ENCODE measurements at regions not wholly inside any gene's neighbourhood (a gene's known extent, or its start where the extent isn't known, plus 50 kb on each side); places are given as distances from the start of the nearest gene placed in this dataset.

GRCh38 chr14:89519040-89519439 is 102.0 kb upstream of the FOXN3 start:
- no peaks in the 10 kb centered on the region for H3K4me1 ChIP-seq (ENCODE audit: low read length)
- no peaks in the 10 kb centered on the region for H3K27me3 ChIP-seq (ENCODE audit: low read depth, low read length)
- no peak overlapping the region for H3K4me3 ChIP-seq (ENCODE audit: low read length)
- no peak overlapping the region for H3K27ac ChIP-seq (ENCODE audit: low read length)
- H3K4me2 ChIP-seq (ENCODE audit: low read length), result no peak overlapping the region
- no peak overlapping the region for H3K9ac ChIP-seq (ENCODE audit: low read length)
- H3K79me2 ChIP-seq (ENCODE audit: low read length), result no peaks in the 10 kb centered on the region
- no peaks in the 10 kb centered on the region for H3K9me3 ChIP-seq (ENCODE audit: insufficient read depth, low read length)
- H3K36me3 ChIP-seq (replicated peaks; ENCODE audit: low read depth, low read length), result no peaks in the 10 kb centered on the region
- TF ChIP-seq EZH2phosphoT487 (IDR thresholded peaks at IDR 0.05; ENCODE audit: low read depth), result no peak
- no peak for TF ChIP-seq CTCF (IDR thresholded peaks at IDR 0.05; ENCODE audit: low read depth, low read length)
- H2AFZ ChIP-seq (ENCODE audit: low read depth, low read length), result no peak overlapping the region
- no peaks in the 10 kb centered on the region for H4K20me1 ChIP-seq (ENCODE audit: insufficient read depth, low read length)

- Histone ChIP-seq H3K27me3 (ENCODE audit: low read depth, low read length) (no peaks in the 10 kb centered on the region), H3K4me1 (ENCODE audit: low read length) (peaks cover 5% of the 10 kb centered on the region), H3K79me2 (ENCODE audit: low read length) (no peaks in the 10 kb centered on the region), H4K20me1 (ENCODE audit: insufficient read depth, low read length) (no peaks in the 10 kb centered on the region), H3K9ac (ENCODE audit: low read length) (no peak overlapping the region), H3K4me3 (ENCODE audit: low read length) (no peak overlapping the region), H3K27ac (ENCODE audit: low read length) (no peak overlapping the region), H3K4me2 (ENCODE audit: low read length) (no peak overlapping the region), H2AFZ (ENCODE audit: low read depth, low read length) (no peak overlapping the region), H3K36me3 (replicated peaks; ENCODE audit: low read depth, low read length) (no peaks in the 10 kb centered on the region), H3K9me3 (ENCODE audit: insufficient read depth, low read length) (no peaks in the 10 kb centered on the region)
- TF ChIP-seq EZH2phosphoT487 (IDR thresholded peaks at IDR 0.05; ENCODE audit: low read depth), result no peak
- TF ChIP-seq CTCF (IDR thresholded peaks at IDR 0.05; ENCODE audit: low read depth, low read length), result no peak
Observed at GRCh38 chr14:89516173-89516572, 99.1 kb upstream of the FOXN3 start.

GRCh38 chr14:89514601-89515000 is 97.6 kb upstream of the FOXN3 start:
- no peaks in the 10 kb centered on the region for H4K20me1 ChIP-seq (ENCODE audit: insufficient read depth, low read length)
- H3K9me3 ChIP-seq (ENCODE audit: insufficient read depth, low read length), result no peaks in the 10 kb centered on the region
- no peaks in the 10 kb centered on the region for H3K36me3 ChIP-seq (replicated peaks; ENCODE audit: low read depth, low read length)
- H3K4me3 ChIP-seq (ENCODE audit: low read length), result no peak overlapping the region
- no peak overlapping the region for H3K9ac ChIP-seq (ENCODE audit: low read length)
- H2AFZ ChIP-seq (ENCODE audit: low read depth, low read length), result no peak overlapping the region
- peaks cover 17% of the 10 kb centered on the region for H3K4me1 ChIP-seq (ENCODE audit: low read length)
- no peaks in the 10 kb centered on the region for H3K79me2 ChIP-seq (ENCODE audit: low read length)
- TF ChIP-seq CTCF (IDR thresholded peaks at IDR 0.05; ENCODE audit: low read depth, low read length) (no peak), EZH2phosphoT487 (IDR thresholded peaks at IDR 0.05; ENCODE audit: low read depth) (no peak)
- H3K4me2 ChIP-seq (ENCODE audit: low read length), result no peak overlapping the region
- H3K27me3 ChIP-seq (ENCODE audit: low read depth, low read length), result no peaks in the 10 kb centered on the region
- no peak overlapping the region for H3K27ac ChIP-seq (ENCODE audit: low read length)

GRCh38 chr14:89509891-89510290 is 92.9 kb upstream of the FOXN3 start:
- no peaks in the 10 kb centered on the region for H3K79me2 ChIP-seq (ENCODE audit: low read length)
- no peaks in the 10 kb centered on the region for H3K9me3 ChIP-seq (ENCODE audit: insufficient read depth, low read length)
- no peak overlapping the region for H3K9ac ChIP-seq (ENCODE audit: low read length)
- H3K27me3 ChIP-seq (ENCODE audit: low read depth, low read length), result no peaks in the 10 kb centered on the region
- peak overlapping the region; percentile 60 for H3K4me2 ChIP-seq (ENCODE audit: low read length)
- H3K4me1 ChIP-seq (ENCODE audit: low read length), result peaks cover 28% of the 10 kb centered on the region
- no peaks in the 10 kb centered on the region for H4K20me1 ChIP-seq (ENCODE audit: insufficient read depth, low read length)
- H3K27ac ChIP-seq (ENCODE audit: low read length), result peak overlapping the region; percentile 14
- no peak overlapping the region for H3K4me3 ChIP-seq (ENCODE audit: low read length)
- no peaks in the 10 kb centered on the region for H3K36me3 ChIP-seq (replicated peaks; ENCODE audit: low read depth, low read length)
- H2AFZ ChIP-seq (ENCODE audit: low read depth, low read length), result 0 out of 2 replicates have a peak overlapping the region, but pooled peaks have one; percentile 18
- TF ChIP-seq CTCF (IDR thresholded peaks at IDR 0.05; ENCODE audit: low read depth, low read length) (no peak), EZH2phosphoT487 (IDR thresholded peaks at IDR 0.05; ENCODE audit: low read depth) (no peak)

All from OCI-LY3 (cell line).